PC-9 (cell line): ENCODE measurements at regions not wholly inside any gene's neighbourhood (a gene's known extent, or its start where the extent isn't known, plus 50 kb on each side); places are given as distances from the start of the nearest gene placed in this dataset.

Experiments
- BruUV-seq: library from RNA; stranded (reverse); fragments of 400-500 nt; replicated peaks from 2 replicates; lab custom pipeline; 2021; lab: Mats Ljungman, UMichigan
- CTCF ChIA-PET: fragments of 300-600 bp; sonication (Branson Sonifier 250); formaldehyde crosslinking; loops from one replicate; lab custom pipeline; 2022; ENCODE audit warnings: antibody characterized with exemption; lab: Charles Lee
- POLR2A ChIA-PET: fragments of 300-600 bp; sonication (Branson Sonifier 250); formaldehyde crosslinking; loops from one replicate; lab custom pipeline; 2022; ENCODE audit warnings: antibody characterized with exemption; ENCODE audit not compliant: unreplicated experiment; lab: Charles Lee
- DNase-seq, 2 experiments: peaks; one replicate each; pipeline versions ENCODE4 v3.0.0 to v3.0.0-alpha.2; 2015 to 2022; ENCODE audit warnings: mixed read lengths in 1 of 2
- H2AFZ ChIP-seq: fragments of 200-600 bp; sonication (generic); 2 replicates; pipeline ENCODE4 v1.8.1; 2017; ENCODE audit warnings: antibody characterized with exemption
- H3F3A ChIP-seq: fragments of 200-600 bp; sonication (generic); 2 replicates; pipeline ENCODE4 v1.8.1; 2017; ENCODE audit warnings: antibody characterized with exemption, mild to moderate bottlenecking, low read depth; ENCODE audit not compliant: insufficient read depth
- H3K27ac ChIP-seq: fragments of 200-600 bp; sonication (generic); 2 replicates; pipeline ENCODE4 v1.6.1; 2016; ENCODE audit warnings: mixed run types
- H3K27me3 ChIP-seq: fragments of 200-600 bp; sonication (generic); 2 replicates; pipeline ENCODE4 v1.6.1; 2016; ENCODE audit warnings: low read depth, mixed run types; ENCODE audit not compliant: insufficient read depth
- H3K36me3 ChIP-seq: fragments of 200-600 bp; sonication (generic); 2 replicates; pipeline ENCODE4 v1.6.1; 2016; ENCODE audit warnings: low read depth, mixed run types
- H3K4me1 ChIP-seq: fragments of 200-600 bp; sonication (generic); replicated peaks from 2 replicates; pipeline ENCODE4 v1.6.1; 2016; ENCODE audit warnings: mixed run types; ENCODE audit not compliant: insufficient read depth
- H3K4me2 ChIP-seq: fragments of 200-600 bp; sonication (generic); 2 replicates; pipeline ENCODE4 v1.6.1; 2017; ENCODE audit warnings: mixed run types
- H3K4me3 ChIP-seq: fragments of 200-600 bp; sonication (generic); 2 replicates; pipeline ENCODE4 v1.6.1; 2016; ENCODE audit warnings: mixed run types
- H3K79me2 ChIP-seq: fragments of 200-600 bp; sonication (generic); 2 replicates; pipeline ENCODE4 v1.6.1; 2017; ENCODE audit warnings: low read depth, mixed run types
- H3K9me2 ChIP-seq: fragments of 200-600 bp; sonication (generic); 2 replicates; pipeline ENCODE4 v1.8.1; 2017; ENCODE audit warnings: mild to moderate bottlenecking; ENCODE audit not compliant: insufficient read depth
- H3K9me3 ChIP-seq: fragments of 200-600 bp; sonication (generic); 2 replicates; pipeline ENCODE4 v1.8.1; 2016; ENCODE audit warnings: low read depth; ENCODE audit not compliant: insufficient read depth
- H4K20me1 ChIP-seq: fragments of 200-600 bp; sonication (generic); 2 replicates; pipeline ENCODE4 v1.8.1; 2017; ENCODE audit not compliant: insufficient read depth
- CTCF ChIP-seq: fragments of 200-600 bp; sonication (generic); conservative IDR thresholded peaks from 2 replicates; pipeline ENCODE4 v1.6.1; 2017; ENCODE audit warnings: mixed run types, antibody characterized with exemption, mild to moderate bottlenecking, moderate library complexity
- EZH2 ChIP-seq: fragments of 200-600 bp; sonication (generic); IDR thresholded peaks from 2 replicates; pipeline ENCODE4 v1.8.0; 2017; ENCODE audit warnings: antibody characterized with exemption, low read depth
- intact Hi-C: fragments of 100-400 bp; cut with micrococcal nuclease; formaldehyde crosslinking; loops from one replicate; pipeline ENCODE4 v1.10.0; 2022; ENCODE audit not compliant: unreplicated experiment

GRCh38 chr2:134783912-134784311 is 54.5 kb upstream of the ACMSD start:
- ChIA-PET CTCF (interaction anchor here (0.7 to 1.1 kb wide), 3 partner anchors 17 to 817 kb away, joined by 4 to 14 read pairs (median 9); no protein-coding TSS in a partner anchor), POLR2A (no interaction called here)
- Histone ChIP-seq H3K9me3 (no peaks in the 10 kb centered on the region), H3K4me2 (no peak overlapping the region), H4K20me1 (no peaks in the 10 kb centered on the region), H3F3A (no peaks in the 10 kb centered on the region), H3K27me3 (no peaks in the 10 kb centered on the region), H3K27ac (no peak overlapping the region), H3K9me2 (no peaks in the 10 kb centered on the region), H3K36me3 (no peaks in the 10 kb centered on the region), H2AFZ (no peak overlapping the region), H3K79me2 (no peaks in the 10 kb centered on the region), H3K4me3 (no peak overlapping the region), H3K4me1 (no peaks in the 10 kb centered on the region)
- no peak for DNase-seq
- BruUV-seq, result no TSS peak
- intact Hi-C loops, result loop anchor here (2.0 kb wide), 2 partner anchors 107 to 115 kb away; no protein-coding TSS in a partner anchor
- TF ChIP-seq CTCF (no peak), EZH2 (no peak)

- H3K79me2 ChIP-seq, result no peaks in the 10 kb centered on the region
- no peaks in the 10 kb centered on the region for H3K4me1 ChIP-seq
- no peaks in the 10 kb centered on the region for H3K9me3 ChIP-seq
- H2AFZ ChIP-seq, result no peak overlapping the region
- no peaks in the 10 kb centered on the region for H3K9me2 ChIP-seq
- no peaks in the 10 kb centered on the region for H3F3A ChIP-seq
- POLR2A ChIA-PET, result interaction anchor here (0.7 kb wide), 1 partner anchor 109 kb away, joined by 6 read pairs; no protein-coding TSS in a partner anchor
- CTCF ChIA-PET, result no interaction called here
- H4K20me1 ChIP-seq, result no peaks in the 10 kb centered on the region
- no peak overlapping the region for H3K4me2 ChIP-seq
- no peak overlapping the region for H3K27ac ChIP-seq
- H3K36me3 ChIP-seq, result no peaks in the 10 kb centered on the region
- no peak for DNase-seq
- no peak overlapping the region for H3K4me3 ChIP-seq
- TF ChIP-seq CTCF (no peak), EZH2 (no peak)
- no peaks in the 10 kb centered on the region for H3K27me3 ChIP-seq
- no TSS peak for BruUV-seq
- intact Hi-C loops, result no loop called here
Measured at GRCh38 chr2:134785659-134786430, 52.6 kb upstream of the ACMSD start.

- H3K4me1 ChIP-seq, result no peaks in the 10 kb centered on the region
- ChIA-PET CTCF (no interaction called here), POLR2A (no interaction called here)
- BruUV-seq, result no TSS peak
- no peaks in the 10 kb centered on the region for H4K20me1 ChIP-seq
- TF ChIP-seq CTCF, result no peak
- no peak for TF ChIP-seq EZH2
- H3K79me2 ChIP-seq, result no peaks in the 10 kb centered on the region
- no peak for DNase-seq
- H3K9me2 ChIP-seq, result no peaks in the 10 kb centered on the region
- H3K9me3 ChIP-seq, result no peaks in the 10 kb centered on the region
- no peaks in the 10 kb centered on the region for H3K36me3 ChIP-seq
- no peaks in the 10 kb centered on the region for H3K27me3 ChIP-seq
- H3K27ac ChIP-seq, result no peak overlapping the region
- no peak overlapping the region for H3K4me3 ChIP-seq
- H2AFZ ChIP-seq, result no peak overlapping the region
- no peaks in the 10 kb centered on the region for H3F3A ChIP-seq
- intact Hi-C loops, result no loop called here
- no peak overlapping the region for H3K4me2 ChIP-seq
Measured at GRCh38 chr2:134788417-134788816, 50.0 kb upstream of the ACMSD start.
